Fibroblast of the aortic adventitia (primary cell): ENCODE measurements at regions not wholly inside any gene's neighbourhood (a gene's known extent, or its start where the extent isn't known, plus 50 kb on each side); places are given as distances from the start of the nearest gene placed in this dataset.

Experiments
- DNase-seq: peaks from one replicate; pipeline ENCODE4 v3.0.0-alpha.2; 2010; ENCODE audit warnings: low read depth
- H3K4me3 ChIP-seq: 2 replicates; pipeline ENCODE4 v1.5.1; 2011; ENCODE audit warnings: low read depth, mild to moderate bottlenecking, control low read depth, low read length, moderate library complexity
- TF ChIP-seq, protein P1 (sequence below): IDR thresholded peaks from 2 replicates; pipeline ENCODE4 v1.5.1; 2011; ENCODE audit warnings: mild to moderate bottlenecking, low read length, control low read depth, inconsistent platforms; ENCODE audit not compliant: insufficient read depth

- H3K4me3 ChIP-seq, result no peak overlapping the region
- TF ChIP-seq, protein P1, sequence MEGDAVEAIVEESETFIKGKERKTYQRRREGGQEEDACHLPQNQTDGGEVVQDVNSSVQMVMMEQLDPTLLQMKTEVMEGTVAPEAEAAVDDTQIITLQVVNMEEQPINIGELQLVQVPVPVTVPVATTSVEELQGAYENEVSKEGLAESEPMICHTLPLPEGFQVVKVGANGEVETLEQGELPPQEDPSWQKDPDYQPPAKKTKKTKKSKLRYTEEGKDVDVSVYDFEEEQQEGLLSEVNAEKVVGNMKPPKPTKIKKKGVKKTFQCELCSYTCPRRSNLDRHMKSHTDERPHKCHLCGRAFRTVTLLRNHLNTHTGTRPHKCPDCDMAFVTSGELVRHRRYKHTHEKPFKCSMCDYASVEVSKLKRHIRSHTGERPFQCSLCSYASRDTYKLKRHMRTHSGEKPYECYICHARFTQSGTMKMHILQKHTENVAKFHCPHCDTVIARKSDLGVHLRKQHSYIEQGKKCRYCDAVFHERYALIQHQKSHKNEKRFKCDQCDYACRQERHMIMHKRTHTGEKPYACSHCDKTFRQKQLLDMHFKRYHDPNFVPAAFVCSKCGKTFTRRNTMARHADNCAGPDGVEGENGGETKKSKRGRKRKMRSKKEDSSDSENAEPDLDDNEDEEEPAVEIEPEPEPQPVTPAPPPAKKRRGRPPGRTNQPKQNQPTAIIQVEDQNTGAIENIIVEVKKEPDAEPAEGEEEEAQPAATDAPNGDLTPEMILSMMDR, result no peak
- DNase-seq, result no peak
Measured at GRCh38 chr5:99317136-99317535, 388.3 kb upstream of the CHD1 start.

DNA sequence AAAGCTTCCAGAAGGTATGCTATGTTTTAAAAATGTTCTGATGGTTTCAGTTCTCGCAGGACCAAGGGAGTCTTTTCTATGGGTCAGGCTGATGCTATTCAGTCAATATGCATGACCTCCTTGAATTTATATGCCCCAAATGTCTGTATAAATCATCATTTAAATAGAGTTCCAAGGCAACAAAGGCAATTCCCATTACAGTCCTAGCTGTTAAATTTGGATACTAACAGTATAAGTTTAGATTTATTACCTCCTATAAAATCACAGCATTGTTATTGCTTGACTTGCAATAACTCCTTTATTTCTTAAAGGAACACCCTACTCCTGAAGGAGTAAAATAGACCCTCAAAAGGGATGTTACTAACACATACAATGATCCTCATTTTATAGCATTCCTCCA, 387.7 kb upstream of the CHD1 start:
- TF ChIP-seq, protein P1, result no peak
- H3K4me3 ChIP-seq, result no peak overlapping the region
- DNase-seq, result no peak

- DNase-seq, result no peak
- no peak overlapping the region for H3K4me3 ChIP-seq
- TF ChIP-seq, protein P1, result no peak
Measured at GRCh38 chr5:99315413-99316183, 386.8 kb upstream of the CHD1 start.

DNA sequence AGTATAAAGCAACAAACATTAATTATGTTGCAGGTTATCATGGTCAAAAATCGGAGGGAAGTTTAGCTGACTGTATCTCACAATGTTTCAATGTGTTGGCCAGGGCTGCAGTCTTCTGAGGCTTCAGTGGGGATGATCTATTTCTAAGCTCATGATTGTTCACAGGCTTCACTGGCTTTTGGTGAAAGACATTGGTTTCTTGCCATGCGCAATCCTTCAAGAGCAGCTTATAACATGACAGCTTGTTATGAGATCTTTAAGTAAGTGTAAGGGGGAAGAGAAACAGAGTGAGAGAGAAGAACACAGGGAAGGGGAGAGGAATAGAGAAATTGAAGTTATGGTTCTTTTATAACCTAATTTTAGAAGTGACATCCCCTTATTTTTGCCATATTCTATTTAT, 385.9 kb upstream of the CHD1 start:
- no peak overlapping the region for H3K4me3 ChIP-seq
- TF ChIP-seq, protein P1, result no peak
- no peak for DNase-seq

GRCh38 chr5:99308131-99308530, 379.3 kb upstream of the CHD1 start:
- no peak for DNase-seq
- H3K4me3 ChIP-seq, result no peak overlapping the region
- TF ChIP-seq, protein P1, result no peak

DNA sequence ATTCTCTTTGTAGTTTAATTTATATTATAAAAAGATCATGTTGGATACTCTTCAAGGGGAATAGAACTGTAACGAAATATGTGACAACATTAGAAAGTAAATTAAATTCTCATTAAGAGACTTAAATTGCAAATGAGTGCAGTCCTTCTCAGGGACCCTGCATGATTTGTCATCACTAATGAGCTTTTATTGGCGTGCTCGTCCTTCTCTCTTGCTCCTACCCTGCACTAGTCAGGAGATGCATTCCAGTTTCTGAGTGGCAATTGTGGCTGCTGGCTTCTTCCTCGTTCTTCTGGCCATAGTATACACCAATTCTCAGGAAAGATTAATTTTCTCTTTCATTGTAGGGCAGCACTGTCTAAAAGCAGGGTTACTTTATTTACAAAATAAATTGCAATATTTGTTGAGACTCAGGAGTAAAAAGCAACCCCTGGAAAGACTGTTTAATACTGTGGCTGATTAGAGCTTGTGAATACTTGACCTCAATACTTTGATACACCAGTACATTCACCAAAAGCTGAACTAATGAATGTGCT, 376.3 kb upstream of the CHD1 start:
- TF ChIP-seq, protein P1, result no peak
- no peak overlapping the region for H3K4me3 ChIP-seq
- DNase-seq, result no peak
